Peyer's patch (tissue), 4 donors: ENCODE measurements at regions not wholly inside any gene's neighbourhood (a gene's known extent, or its start where the extent isn't known, plus 50 kb on each side); places are given as distances from the start of the nearest gene placed in this dataset.

Experiments used
- DNase-seq, 3 donors: peaks; one replicate each; pipeline ENCODE4 v3.0.0-alpha.2; 2017 to 2019
- H3K27ac ChIP-seq, 4 donors: fragments of 200-600 bp; sonication (generic); one replicate each; pipeline ENCODE4 v1.5.1; 2016 to 2019
- H3K27me3 ChIP-seq, 2 donors: fragments of 200-600 bp; sonication (generic); one replicate each; pipeline ENCODE4 v1.5.1; 2019
- H3K36me3 ChIP-seq, 3 donors: fragments of 200-600 bp; sonication (generic); one replicate each; pipeline ENCODE4 v1.5.1; 2016 to 2019
- H3K4me1 ChIP-seq, 4 donors: fragments of 200-600 bp; sonication (generic); one replicate each; pipeline ENCODE4 v1.5.1; 2016 to 2019
- H3K4me3 ChIP-seq, 4 donors: fragments of 200-600 bp; sonication (generic); 1 replicate in 3 of 4; 2 replicates in 1 of 4; pipeline ENCODE4 v1.5.1; 2016 to 2019; ENCODE audit warnings: mild to moderate bottlenecking in 1 of 4
- H3K9me3 ChIP-seq, 4 donors: fragments of 200-600 bp; sonication (generic); one replicate each; pipeline ENCODE4 v1.5.1; 2016 to 2019; ENCODE audit warnings: mild to moderate bottlenecking in 1 of 4
- CTCF ChIP-seq, 6 experiments: fragments of 450-650 bp in 4 of 6; fragments of 200-600 bp in 2 of 6; sonication (generic) in 1 of 6; IDR thresholded peaks; one replicate each; pipeline ENCODE4 v1.5.1; 2017 to 2019; ENCODE audit warnings: antibody characterized with exemption in 6 of 6, mild to moderate bottlenecking in 3 of 6, moderate library complexity in 1 of 6
- POLR2A ChIP-seq, 2 donors: fragments of 450-650 bp; IDR thresholded peaks; one replicate each; pipeline ENCODE4 v1.5.1; 2017; ENCODE audit warnings: antibody characterized with exemption in 2 of 2, mild to moderate bottlenecking in 2 of 2, moderate library complexity in 2 of 2

GRCh38 chr3:66574091-66574490 is 73.3 kb upstream of the LRIG1 start:
- no peaks in the 10 kb centered on the region for H3K36me3 ChIP-seq
- no peak overlapping the region for H3K27ac ChIP-seq
- no peaks in the 10 kb centered on the region for H3K4me1 ChIP-seq
- no peak overlapping the region for H3K4me3 ChIP-seq
- H3K27me3 ChIP-seq, result no peaks in the 10 kb centered on the region
- DNase-seq, result no peak
- TF ChIP-seq POLR2A (IDR thresholded peaks at IDR 0.05) (no peak), CTCF (IDR thresholded peaks at IDR 0.05) (no peak)
- H3K9me3 ChIP-seq, result no peaks in the 10 kb centered on the region

GRCh38 chr3:66577426-66578203 is 76.8 kb upstream of the LRIG1 start:
- Histone ChIP-seq H3K9me3 (no peaks in the 10 kb centered on the region), H3K36me3 (no peaks in the 10 kb centered on the region), H3K27me3 (no peaks in the 10 kb centered on the region), H3K27ac (no peak overlapping the region), H3K4me3 (no peak overlapping the region), H3K4me1 (no peaks in the 10 kb centered on the region)
- DNase-seq, result no peak
- TF ChIP-seq CTCF (IDR thresholded peaks at IDR 0.05), result no peak
- no peak for TF ChIP-seq POLR2A (IDR thresholded peaks at IDR 0.05)

- Histone ChIP-seq H3K4me3 (no peak overlapping the region), H3K27ac (no peak overlapping the region), H3K4me1 (no peaks in the 10 kb centered on the region), H3K9me3 (no peaks in the 10 kb centered on the region), H3K36me3 (no peaks in the 10 kb centered on the region), H3K27me3 (no peaks in the 10 kb centered on the region)
- no peak for DNase-seq
- TF ChIP-seq POLR2A (IDR thresholded peaks at IDR 0.05), result no peak
- no peak for TF ChIP-seq CTCF (IDR thresholded peaks at IDR 0.05)
Measured at GRCh38 chr3:66581256-66581655, 80.4 kb upstream of the LRIG1 start.

GRCh38 chr3:66582721-66583423 is 82.0 kb upstream of the LRIG1 start:
- H3K27ac ChIP-seq, result no peak overlapping the region
- no peak overlapping the region for H3K4me3 ChIP-seq
- no peaks in the 10 kb centered on the region for H3K4me1 ChIP-seq
- H3K27me3 ChIP-seq, result no peaks in the 10 kb centered on the region
- TF ChIP-seq POLR2A (IDR thresholded peaks at IDR 0.05), result no peak
- peak; percentile 30 to 72 (median 48) for DNase-seq
- H3K9me3 ChIP-seq, result no peaks in the 10 kb centered on the region
- no peaks in the 10 kb centered on the region for H3K36me3 ChIP-seq

- Histone ChIP-seq H3K9me3 (no peaks in the 10 kb centered on the region), H3K27me3 (no peaks in the 10 kb centered on the region), H3K4me1 (no peaks in the 10 kb centered on the region), H3K27ac (no peak overlapping the region), H3K4me3 (no peak overlapping the region), H3K36me3 (no peaks in the 10 kb centered on the region)
- TF ChIP-seq POLR2A (IDR thresholded peaks at IDR 0.05), result no peak
- TF ChIP-seq CTCF (IDR thresholded peaks at IDR 0.05), result no peak
- no peak for DNase-seq
Measured at GRCh38 chr3:66583424-66584040, 82.7 kb upstream of the LRIG1 start.

- Histone ChIP-seq H3K36me3 (no peaks in the 10 kb centered on the region), H3K27ac (no peak overlapping the region), H3K27me3 (no peaks in the 10 kb centered on the region), H3K9me3 (no peaks in the 10 kb centered on the region), H3K4me1 (no peaks in the 10 kb centered on the region), H3K4me3 (no peak overlapping the region)
- no peak for DNase-seq
- TF ChIP-seq CTCF (IDR thresholded peaks at IDR 0.05) (no peak), POLR2A (IDR thresholded peaks at IDR 0.05) (no peak)
Measured at GRCh38 chr3:66585520-66586095, 84.8 kb upstream of the LRIG1 start.
